ENCODE measurements at regions not wholly inside any gene's neighbourhood (a gene's known extent, or its start where the extent isn't known, plus 50 kb on each side); places are given as distances from the start of the nearest gene placed in this dataset.
"Not testable (repeated sequence)": the region's sequence is repeated elsewhere in the genome, so short reads cannot be mapped to it uniquely, and the experiment has no call there.

- Mint-ChIP-seq H3K4me1 (no peaks in the 10 kb centered on the region), H3K36me3 (no peaks in the 10 kb centered on the region), H3K9me3 (no peaks in the 10 kb centered on the region), H3K27me3 (no peaks in the 10 kb centered on the region), H3K27ac (no peak overlapping the region), H3K4me3 (no peak overlapping the region)
- no peak for DNase-seq
These were observed 666.7 kb upstream of the NRP1 start for GRCh38 chr10:34001087-34001580.

- no peak for DNase-seq
- Mint-ChIP-seq H3K4me1 (no peaks in the 10 kb centered on the region), H3K4me3 (no peak overlapping the region), H3K27ac (no peak overlapping the region), H3K9me3 (no peaks in the 10 kb centered on the region), H3K27me3 (no peaks in the 10 kb centered on the region), H3K36me3 (no peaks in the 10 kb centered on the region)
These were observed 659.5 kb upstream of the NRP1 start for GRCh38 chr10:33993917-33994316.

GRCh38 chr10:33991924-33992323, 657.5 kb upstream of the NRP1 start:
- H3K4me1 Mint-ChIP-seq = no peaks in the 10 kb centered on the region
- DNase-seq = no peak

GRCh38 chr10:33986515-33986914, 652.0 kb upstream of the NRP1 start:
- no peaks in the 10 kb centered on the region for H3K27me3 Mint-ChIP-seq
- H3K27ac Mint-ChIP-seq = no peak overlapping the region
- H3K36me3 Mint-ChIP-seq = no peaks in the 10 kb centered on the region
- H3K4me3 Mint-ChIP-seq = no peak overlapping the region
- no peak for DNase-seq
- H3K4me1 Mint-ChIP-seq = no peaks in the 10 kb centered on the region
- H3K9me3 Mint-ChIP-seq = peaks cover 2% of the 10 kb centered on the region

More at GRCh38 chr10:33991924-33992323, 657.5 kb upstream of the NRP1 start:
- Mint-ChIP-seq H3K27me3 (no peaks in the 10 kb centered on the region), H3K27ac (no peak overlapping the region), H3K9me3 (peaks cover 2% of the 10 kb centered on the region), H3K36me3 (no peaks in the 10 kb centered on the region), H3K4me3 (no peak overlapping the region)

GRCh38 chr10:33986016-33986415, 651.5 kb upstream of the NRP1 start:
- peaks cover 2% of the 10 kb centered on the region for H3K9me3 Mint-ChIP-seq
- H3K27me3 Mint-ChIP-seq = no peaks in the 10 kb centered on the region
- no peak for DNase-seq
- H3K36me3 Mint-ChIP-seq = no peaks in the 10 kb centered on the region
- H3K4me3 Mint-ChIP-seq = no peak overlapping the region
- H3K4me1 Mint-ChIP-seq = no peaks in the 10 kb centered on the region
- no peak overlapping the region for H3K27ac Mint-ChIP-seq

GRCh38 chr10:33982995-33983394, 648.5 kb upstream of the NRP1 start:
- Mint-ChIP-seq H3K27ac (no peak overlapping the region), H3K36me3 (no peaks in the 10 kb centered on the region), H3K4me3 (no peak overlapping the region), H3K4me1 (no peaks in the 10 kb centered on the region), H3K9me3 (no peaks in the 10 kb centered on the region), H3K27me3 (no peaks in the 10 kb centered on the region)
- DNase-seq = no peak

GRCh38 chr10:33981301-33981700, 646.8 kb upstream of the NRP1 start:
- H3K36me3 Mint-ChIP-seq = no peaks in the 10 kb centered on the region
- no peak overlapping the region for H3K27ac Mint-ChIP-seq
- no peaks in the 10 kb centered on the region for H3K27me3 Mint-ChIP-seq
- no peak for DNase-seq
- H3K9me3 Mint-ChIP-seq = no peaks in the 10 kb centered on the region
- H3K4me3 Mint-ChIP-seq = no peak overlapping the region
- H3K4me1 Mint-ChIP-seq = no peaks in the 10 kb centered on the region

- no peak overlapping the region for H3K4me3 Mint-ChIP-seq
- no peak overlapping the region for H3K27ac Mint-ChIP-seq
- H3K4me1 Mint-ChIP-seq = no peaks in the 10 kb centered on the region
- no peaks in the 10 kb centered on the region for H3K9me3 Mint-ChIP-seq
- DNase-seq = no peak
- no peaks in the 10 kb centered on the region for H3K27me3 Mint-ChIP-seq
- H3K36me3 Mint-ChIP-seq = no peaks in the 10 kb centered on the region
These were observed 644.7 kb upstream of the NRP1 start for GRCh38 chr10:33979195-33979594.

- no peaks in the 10 kb centered on the region for H3K36me3 Mint-ChIP-seq
- H3K27me3 Mint-ChIP-seq = peaks cover 8% of the 10 kb centered on the region
- H3K4me1 Mint-ChIP-seq = no peaks in the 10 kb centered on the region
- no peak overlapping the region for H3K4me3 Mint-ChIP-seq
- no peaks in the 10 kb centered on the region for H3K9me3 Mint-ChIP-seq
- DNase-seq = no peak
- H3K27ac Mint-ChIP-seq = no peak overlapping the region
These were observed 641.0 kb upstream of the NRP1 start for GRCh38 chr10:33975481-33975880.

- Mint-ChIP-seq H3K9me3 (no peaks in the 10 kb centered on the region), H3K27ac (no peak overlapping the region), H3K36me3 (no peaks in the 10 kb centered on the region), H3K4me3 (no peak overlapping the region), H3K27me3 (peaks cover 8% of the 10 kb centered on the region), H3K4me1 (no peaks in the 10 kb centered on the region)
- DNase-seq = no peak
These were observed 640.6 kb upstream of the NRP1 start for GRCh38 chr10:33974976-33975478.

GRCh38 chr10:33968983-33969382, 634.5 kb upstream of the NRP1 start:
- Mint-ChIP-seq H3K4me1 (no peaks in the 10 kb centered on the region), H3K36me3 (no peaks in the 10 kb centered on the region)

GRCh38 chr10:33967606-33968120, 633.2 kb upstream of the NRP1 start:
- Mint-ChIP-seq H3K36me3 (no peaks in the 10 kb centered on the region), H3K4me3 (no peak overlapping the region), H3K27ac (no peak overlapping the region)

More at GRCh38 chr10:33968983-33969382, 634.5 kb upstream of the NRP1 start:
- H3K27me3 Mint-ChIP-seq = peaks cover 8% of the 10 kb centered on the region
- H3K4me3 Mint-ChIP-seq = no peak overlapping the region
- DNase-seq = no peak
- H3K27ac Mint-ChIP-seq = no peak overlapping the region
- H3K9me3 Mint-ChIP-seq = peaks cover 4% of the 10 kb centered on the region

GRCh38 chr10:33966946-33967345, 632.5 kb upstream of the NRP1 start:
- Mint-ChIP-seq H3K36me3 (no peaks in the 10 kb centered on the region), H3K27me3 (peaks cover 12% of the 10 kb centered on the region), H3K4me1 (no peaks in the 10 kb centered on the region), H3K27ac (no peak overlapping the region), H3K4me3 (no peak overlapping the region), H3K9me3 (peaks cover 4% of the 10 kb centered on the region)
- no peak for DNase-seq

More at GRCh38 chr10:33967606-33968120, 633.2 kb upstream of the NRP1 start:
- Mint-ChIP-seq H3K4me1 (no peaks in the 10 kb centered on the region), H3K9me3 (peaks cover 4% of the 10 kb centered on the region), H3K27me3 (peaks cover 8% of the 10 kb centered on the region)
- no peak for DNase-seq

GRCh38 chr10:33965795-33966581, 631.5 kb upstream of the NRP1 start:
- H3K27ac Mint-ChIP-seq = no peak overlapping the region
- no peak overlapping the region for H3K4me3 Mint-ChIP-seq
- H3K9me3 Mint-ChIP-seq = peaks cover 4% of the 10 kb centered on the region
- no peak for DNase-seq
- no peaks in the 10 kb centered on the region for H3K36me3 Mint-ChIP-seq
- H3K4me1 Mint-ChIP-seq = no peaks in the 10 kb centered on the region
- peaks cover 6% of the 10 kb centered on the region for H3K27me3 Mint-ChIP-seq

GRCh38 chr10:33963729-33964128, 629.3 kb upstream of the NRP1 start:
- no peak overlapping the region for H3K27ac Mint-ChIP-seq
- no peaks in the 10 kb centered on the region for H3K4me1 Mint-ChIP-seq
- H3K9me3 Mint-ChIP-seq = peaks cover 1% of the 10 kb centered on the region
- no peak for DNase-seq
- H3K36me3 Mint-ChIP-seq = no peaks in the 10 kb centered on the region
- H3K4me3 Mint-ChIP-seq = no peak overlapping the region
- H3K27me3 Mint-ChIP-seq = peaks cover 4% of the 10 kb centered on the region

- DNase-seq, H3K27me3 Mint-ChIP-seq, H3K27ac Mint-ChIP-seq, H3K4me1 Mint-ChIP-seq, H3K36me3 Mint-ChIP-seq, H3K4me3 Mint-ChIP-seq, H3K9me3 Mint-ChIP-seq: not testable (repeated sequence)
These were observed 621.9 kb upstream of the NRP1 start for GRCh38 chr10:33956322-33956721.
